Non-pigmented ciliary epithelial cell (primary cell): ENCODE measurements at regions not wholly inside any gene's neighbourhood (a gene's known extent, or its start where the extent isn't known, plus 50 kb on each side); places are given as distances from the start of the nearest gene placed in this dataset.
"Not testable (repeated sequence)": the region's sequence is repeated elsewhere in the genome, so short reads cannot be mapped to it uniquely, and the experiment has no call there.

Experiments used
- DNase-seq: peaks from one replicate; pipeline ENCODE4 v3.0.0-alpha.2; 2010; ENCODE audit warnings: low read depth

DNA sequence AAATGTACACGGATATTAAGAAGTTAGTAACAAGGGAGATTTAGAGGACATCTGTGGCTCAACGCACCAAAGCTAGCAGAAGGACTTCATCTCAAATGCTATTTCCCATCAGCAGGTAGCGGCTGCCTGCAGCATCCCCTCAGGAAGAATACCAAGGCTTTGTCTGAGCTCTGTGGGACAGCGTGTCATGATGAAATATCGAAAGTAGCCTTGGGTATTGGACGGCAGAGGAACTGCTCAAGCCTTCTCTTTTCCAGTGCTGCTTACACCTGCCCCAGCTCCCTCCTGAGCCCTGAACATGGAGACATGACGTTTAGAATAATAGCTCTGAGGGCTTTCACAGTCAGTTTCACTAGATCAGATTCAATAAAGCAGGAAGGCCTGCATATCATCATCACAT, 241.6 kb downstream of the SUCLG1 start:
- no peak for DNase-seq

DNA sequence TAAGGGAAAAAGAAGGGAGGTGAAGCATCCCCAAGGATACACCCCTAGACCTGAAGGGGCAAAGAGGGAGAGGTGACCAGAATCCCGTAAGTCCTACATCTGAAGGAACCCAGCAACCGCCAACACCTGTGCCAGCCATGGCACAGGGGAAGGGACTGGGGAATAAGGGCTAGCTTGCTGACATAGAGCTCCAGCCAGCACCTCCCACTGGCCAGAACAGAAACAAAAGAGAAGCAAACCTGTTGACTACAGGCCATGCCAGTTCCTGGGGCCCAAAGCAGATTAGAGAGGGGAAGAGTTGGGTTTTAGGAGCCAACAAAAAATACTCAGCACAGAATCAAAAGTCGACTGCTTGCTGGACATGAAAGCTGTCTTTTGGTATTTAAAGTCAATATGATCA, 244.6 kb downstream of the SUCLG1 start:
- DNase-seq = no peak

DNA sequence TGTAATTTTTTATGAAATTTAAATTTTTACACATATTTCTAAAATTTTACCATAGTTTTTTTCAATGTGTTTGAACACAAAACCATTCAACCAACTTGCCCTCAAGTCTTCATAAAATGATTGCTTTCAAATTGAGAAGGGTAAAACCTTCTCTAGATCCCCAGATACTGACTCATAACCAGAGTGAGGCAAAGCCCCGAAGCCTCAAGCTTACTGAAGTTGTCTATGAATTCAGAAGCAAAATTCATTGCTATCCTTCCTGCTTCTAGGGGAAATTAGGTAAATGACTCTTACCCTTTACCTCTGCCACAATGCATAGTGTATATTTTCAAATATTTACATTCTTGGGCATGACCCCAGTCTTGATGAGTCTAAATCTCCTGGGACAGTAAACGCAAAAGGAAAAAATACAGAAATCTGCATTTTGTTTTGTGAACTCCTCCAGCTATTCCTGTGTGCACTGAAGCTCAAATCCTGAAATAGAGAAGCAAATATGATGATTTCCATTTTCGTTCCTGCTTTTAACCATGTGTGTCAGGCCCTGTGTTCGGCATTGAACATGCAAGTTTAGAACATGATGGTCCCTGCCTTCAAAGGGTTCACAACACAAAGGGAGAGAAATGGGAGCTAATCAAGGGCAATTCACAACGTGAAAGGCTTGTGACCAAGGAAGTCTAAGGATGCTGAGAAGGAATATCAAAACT, 246.3 kb downstream of the SUCLG1 start:
- no peak for DNase-seq

DNA sequence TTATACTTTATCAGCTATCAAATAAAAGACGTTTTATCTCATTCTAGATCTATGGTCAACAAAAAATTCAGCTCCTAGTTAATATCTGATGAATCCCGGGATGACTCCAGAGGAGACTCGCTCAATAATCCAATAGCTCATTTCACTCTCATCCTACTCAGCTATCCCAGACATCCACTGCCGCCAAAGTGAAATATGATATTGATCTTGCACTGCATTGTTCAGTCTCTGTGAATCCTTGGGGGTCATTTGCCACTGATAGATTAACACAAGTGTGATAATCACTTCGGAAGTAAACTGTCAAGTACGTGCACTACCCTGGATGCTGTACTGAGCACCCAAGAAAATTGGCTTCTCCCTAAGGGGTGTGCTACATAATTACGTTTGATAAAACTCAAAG, 249.1 kb downstream of the SUCLG1 start:
- no peak for DNase-seq

DNA sequence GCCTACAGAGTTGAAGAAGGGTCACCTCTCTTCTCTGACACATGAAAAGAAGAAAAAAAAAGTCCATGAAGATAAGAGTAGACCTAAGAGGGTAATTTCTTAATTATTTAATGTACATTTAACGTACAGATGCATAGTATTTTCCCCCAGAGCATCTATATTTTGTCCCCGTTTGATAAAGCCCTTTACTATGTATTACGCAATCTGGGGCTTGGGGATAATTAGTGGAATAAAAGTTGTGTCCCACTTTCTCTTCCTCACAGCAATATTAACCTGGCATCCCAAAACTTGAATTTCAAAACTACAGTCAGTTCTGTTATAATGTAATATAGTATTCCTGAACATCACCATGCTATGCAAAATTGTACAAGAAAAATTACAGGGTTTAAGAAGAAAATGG, 254.1 kb downstream of the SUCLG1 start:
- DNase-seq = no peak

DNA sequence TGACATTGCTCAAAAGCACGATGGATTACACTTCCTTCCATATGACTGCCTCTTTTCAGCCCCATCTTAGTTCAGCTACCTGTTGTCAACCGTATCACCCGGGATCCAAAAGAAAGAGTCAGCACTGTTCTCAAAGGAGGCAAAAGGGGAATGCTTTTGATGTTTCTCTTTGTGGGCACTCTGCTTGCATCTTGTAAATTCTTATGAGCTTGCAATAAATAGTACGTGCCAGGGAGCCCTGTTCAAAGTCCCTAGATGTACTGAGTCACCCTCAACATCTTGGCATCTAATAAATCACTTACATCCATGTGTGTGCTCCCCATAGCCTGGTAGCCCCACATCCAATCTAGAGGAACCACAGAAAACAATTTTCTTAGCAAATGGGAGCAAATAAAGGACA, 256.9 kb downstream of the SUCLG1 start:
- no peak for DNase-seq

DNA sequence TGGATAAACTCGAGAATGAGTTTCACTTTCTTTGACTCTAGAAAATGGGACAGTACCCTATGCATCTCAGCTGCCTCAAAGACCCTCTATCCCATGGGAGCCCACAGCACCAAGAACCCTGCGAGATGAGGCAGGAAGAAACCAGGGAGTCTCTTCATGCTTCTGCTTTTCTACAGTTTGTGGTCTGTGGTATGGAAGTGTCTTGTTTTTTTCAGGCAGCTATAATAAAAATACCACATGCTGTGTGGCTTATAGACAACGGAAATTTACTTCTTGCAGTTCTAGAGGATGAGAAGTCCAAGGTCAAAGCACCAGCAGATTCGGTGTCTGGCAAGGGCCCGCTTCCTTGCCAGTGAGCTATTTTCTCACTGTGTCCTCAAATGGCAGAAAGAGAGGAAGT, 257.9 kb downstream of the SUCLG1 start:
- DNase-seq = no peak

DNA sequence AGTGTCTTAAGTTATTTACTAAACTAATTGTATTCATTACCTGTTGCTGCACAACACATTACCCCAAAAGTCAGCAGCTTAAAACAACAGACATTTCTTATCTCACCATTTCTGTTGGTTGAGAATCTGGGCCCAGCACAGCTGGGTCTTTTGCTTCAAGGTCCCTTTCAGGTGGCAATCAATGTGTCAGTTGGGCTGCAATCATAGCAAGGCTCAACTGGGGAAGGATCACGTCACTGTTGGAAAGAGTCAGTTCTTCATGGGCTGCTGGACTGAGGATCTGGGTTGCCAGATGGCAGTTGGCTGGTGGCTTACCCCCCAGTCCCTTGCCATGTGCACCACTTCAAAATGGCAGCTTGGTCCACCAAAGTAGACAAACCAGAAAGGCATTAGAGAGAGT, 261.2 kb downstream of the SUCLG1 start:
- DNase-seq = no peak

DNA sequence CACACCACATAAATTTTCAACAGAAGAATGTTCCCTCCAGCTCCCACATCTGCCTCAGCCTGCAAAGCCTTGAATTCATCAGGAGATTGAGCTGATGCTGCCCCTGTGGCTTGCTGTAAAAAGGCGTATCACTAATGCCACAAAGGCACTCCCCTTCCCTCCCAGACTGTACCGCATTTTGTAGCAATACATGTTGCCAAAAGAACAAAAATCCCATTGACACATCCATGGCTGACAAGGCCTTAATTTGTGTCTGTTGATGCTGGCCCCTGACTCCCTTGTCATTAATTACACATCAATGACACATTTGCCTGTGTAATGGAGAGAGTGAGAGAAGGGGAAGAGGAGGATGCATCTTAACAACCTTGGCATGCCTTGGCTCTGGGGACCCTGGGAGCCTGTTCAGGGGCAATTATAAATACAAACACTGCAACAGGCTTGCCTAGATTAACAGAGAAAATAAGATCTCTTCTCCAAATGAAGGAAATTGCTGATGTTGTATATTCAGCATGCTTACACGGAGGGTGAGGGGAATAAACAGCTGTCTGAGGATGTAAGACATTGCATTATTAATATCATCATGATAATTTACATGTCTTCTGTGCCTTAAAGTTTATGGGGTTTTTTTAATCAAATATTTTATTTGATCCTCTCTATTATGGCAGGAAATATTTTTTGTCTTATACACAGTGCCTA, 264.0 kb downstream of the SUCLG1 start:
- DNase-seq = no peak

DNA sequence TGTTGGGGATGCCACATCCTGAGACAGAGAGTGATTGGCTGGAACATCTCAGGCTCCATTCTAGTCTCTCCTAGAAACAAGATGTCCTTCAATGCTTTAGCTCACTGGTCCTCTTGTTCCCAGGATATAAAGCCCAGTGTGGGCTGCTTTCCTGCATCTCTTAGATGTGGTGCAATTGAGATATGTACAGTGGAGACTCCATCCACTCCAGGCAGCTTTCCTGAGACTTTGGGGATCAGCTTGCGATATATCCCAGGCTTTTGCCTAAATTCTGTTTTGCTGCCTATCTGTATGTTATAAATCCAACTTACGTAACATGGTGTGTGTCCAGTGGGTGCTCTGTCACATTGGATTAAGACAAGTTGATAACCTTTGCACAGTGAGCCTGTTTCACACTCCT, 264.9 kb downstream of the SUCLG1 start:
- DNase-seq = no peak

DNA sequence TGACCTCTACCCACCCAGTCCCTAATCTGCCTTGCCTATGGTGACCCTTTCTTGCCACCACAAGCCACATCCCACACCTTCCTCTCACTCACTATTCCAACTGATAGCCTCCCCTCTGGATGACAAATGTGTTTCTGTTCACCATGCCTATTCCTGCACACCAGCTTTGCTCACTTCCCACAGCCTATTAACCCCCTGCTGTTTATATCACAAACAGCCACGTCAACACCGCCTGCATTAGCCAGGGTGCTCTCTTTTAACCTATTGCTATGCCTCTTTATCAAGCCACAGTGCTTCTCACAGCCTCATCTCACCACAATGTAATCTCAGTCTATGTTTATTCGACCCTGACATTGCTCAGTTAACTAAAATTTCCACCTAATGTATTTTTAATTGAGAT, 271.8 kb downstream of the SUCLG1 start:
- no peak for DNase-seq

DNA sequence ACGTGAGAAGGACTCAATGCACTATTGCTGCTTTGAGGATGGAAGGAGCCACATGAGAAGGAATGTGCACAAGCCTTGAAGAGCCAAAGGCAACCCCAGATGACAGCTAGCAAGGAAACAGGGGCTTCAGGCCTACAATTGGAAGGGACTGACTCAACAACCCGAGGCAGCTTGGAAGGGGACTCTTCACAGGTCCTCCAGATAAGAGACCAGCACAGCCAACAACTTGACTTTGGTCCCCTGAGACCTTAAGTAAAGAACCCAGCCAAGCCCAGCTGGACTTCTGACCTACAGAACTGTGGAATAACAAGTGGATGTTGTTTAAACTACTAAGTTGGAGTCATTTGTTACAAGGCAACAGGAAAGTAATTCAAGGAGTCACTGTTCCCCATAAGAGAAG, 277.2 kb downstream of the SUCLG1 start:
- DNase-seq = no peak

DNA sequence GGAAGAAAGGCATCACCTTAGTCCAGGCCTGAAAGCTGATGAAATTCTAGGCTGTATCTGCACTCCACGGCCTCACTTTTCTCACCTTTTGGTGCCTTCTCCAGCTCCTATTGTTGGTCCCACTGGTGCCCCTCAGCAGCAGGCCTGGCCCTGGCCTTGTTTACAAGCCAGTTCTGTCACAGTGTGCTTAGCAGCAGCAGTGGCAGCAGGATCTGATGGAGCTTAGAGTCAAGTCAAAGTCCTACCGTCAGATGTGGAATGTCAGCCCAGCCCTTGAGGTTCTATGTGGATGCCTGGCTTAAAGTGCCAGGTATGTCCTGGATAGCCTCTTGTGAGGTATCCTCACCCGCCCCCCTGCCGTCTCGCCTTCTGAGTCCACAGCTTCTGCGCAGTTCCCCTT, 281.3 kb downstream of the SUCLG1 start:
- no peak for DNase-seq

DNA sequence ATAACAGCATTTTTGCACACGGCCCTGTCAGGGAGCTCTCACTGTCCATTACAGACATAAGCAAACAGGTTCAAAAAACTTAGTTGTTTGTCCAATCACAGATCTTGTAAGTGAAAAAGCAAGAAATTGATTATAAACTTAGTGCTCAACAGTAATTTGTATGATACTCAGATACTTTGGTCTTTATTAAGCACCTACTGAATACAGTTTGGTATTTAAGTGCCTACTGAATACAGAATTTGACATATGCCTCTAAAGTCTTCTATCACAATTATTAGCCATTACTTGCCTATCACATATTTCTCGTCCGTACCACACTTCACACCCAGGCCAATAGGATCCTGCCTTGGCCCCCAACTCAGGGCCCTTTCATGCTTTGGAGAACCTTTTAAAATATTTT, 283.1 kb downstream of the SUCLG1 start:
- no peak for DNase-seq

DNA sequence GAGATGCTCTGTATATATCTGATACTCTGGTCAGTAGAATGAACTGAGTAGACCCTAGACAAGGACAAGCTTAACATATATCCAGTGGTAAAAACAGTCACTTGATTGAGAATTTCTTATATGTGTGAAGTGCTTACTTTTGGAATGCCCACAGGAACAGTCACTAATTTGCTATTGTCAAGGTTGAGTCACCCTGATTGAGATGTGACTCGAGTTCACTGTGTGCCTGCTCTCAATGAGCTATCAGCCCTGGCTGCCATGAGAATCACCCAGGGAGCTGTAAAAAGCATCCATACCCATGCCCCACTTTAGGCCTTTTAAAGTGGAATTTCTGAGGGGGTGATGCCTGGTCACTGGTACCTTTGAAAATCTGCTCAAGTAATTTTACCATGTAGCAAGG, 283.7 kb downstream of the SUCLG1 start:
- DNase-seq = no peak

DNA sequence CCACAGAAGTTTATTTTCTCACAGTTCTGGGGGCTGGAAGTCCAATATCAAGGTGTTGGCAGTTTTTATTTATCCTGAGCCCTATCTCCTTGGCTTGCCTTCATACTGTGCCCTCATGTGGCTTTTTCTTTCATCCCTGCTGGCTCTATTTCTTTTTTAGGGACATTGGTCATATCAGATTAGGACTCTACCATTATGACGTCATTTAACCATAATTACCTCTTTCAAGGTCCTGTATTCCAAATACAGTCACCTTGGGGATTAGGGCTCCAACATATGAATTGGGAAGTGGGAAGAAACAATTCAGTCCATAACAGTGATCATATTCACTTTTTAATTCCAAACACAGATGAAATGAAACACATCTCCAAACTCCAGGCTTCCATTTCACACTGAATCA, 286.0 kb downstream of the SUCLG1 start:
- DNase-seq = no peak

DNA sequence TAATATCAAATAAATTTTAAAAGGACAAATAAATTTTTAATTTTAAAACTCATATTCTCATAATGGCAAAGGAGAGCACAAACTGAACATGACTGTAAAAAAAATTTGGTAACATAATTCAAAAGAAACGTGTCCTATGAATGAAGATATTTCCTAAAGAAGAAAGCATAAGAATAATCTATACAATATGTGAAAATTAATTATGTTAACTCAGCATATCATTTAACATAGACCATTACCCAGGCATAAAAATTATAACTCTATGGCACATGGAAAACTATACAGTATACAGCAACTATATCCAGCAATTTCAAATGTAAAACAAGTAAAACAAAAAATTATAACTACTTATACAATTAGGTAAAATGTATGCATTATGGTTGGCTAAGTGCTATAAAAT, 288.1 kb downstream of the SUCLG1 start:
- DNase-seq = no peak

DNA sequence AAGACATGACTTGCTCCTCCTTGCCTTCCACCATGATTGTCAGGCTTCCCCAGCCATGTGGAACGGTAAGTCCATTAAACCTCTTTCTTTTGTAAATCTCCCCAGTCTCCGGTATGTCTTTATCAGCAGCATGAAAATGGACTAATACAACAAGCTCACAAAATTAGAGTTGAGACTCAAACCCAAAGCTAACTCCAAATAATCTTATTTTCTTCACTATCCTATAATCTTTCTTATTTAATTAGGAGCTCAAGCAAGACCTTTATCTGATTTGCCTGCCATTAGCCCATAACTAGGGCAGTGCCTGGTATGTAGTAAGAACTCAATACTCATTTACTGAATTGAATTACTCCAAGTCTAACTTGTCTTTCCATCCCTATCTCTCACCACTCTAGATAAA, 289.2 kb downstream of the SUCLG1 start:
- no peak for DNase-seq

DNA sequence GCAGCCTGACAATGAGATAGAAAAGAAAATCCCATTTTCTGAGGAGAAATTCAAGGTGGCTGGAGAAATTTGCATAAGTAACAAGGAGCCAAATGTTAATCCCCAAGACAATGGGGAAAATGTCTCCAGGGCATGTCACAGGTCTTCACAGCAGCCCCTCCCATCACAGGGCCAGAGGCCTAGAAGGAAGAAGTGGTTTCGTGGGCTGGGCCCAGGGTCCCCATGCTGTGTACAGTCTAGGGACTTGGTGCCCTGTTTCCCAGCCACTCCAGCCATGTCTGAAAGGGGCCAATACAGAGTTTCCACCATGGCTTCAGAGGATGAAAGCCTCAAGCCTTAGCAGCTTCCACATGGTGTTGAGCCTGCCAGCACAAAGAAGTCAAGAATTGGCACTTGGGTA, 290.5 kb downstream of the SUCLG1 start:
- not testable (repeated sequence) for DNase-seq

DNA sequence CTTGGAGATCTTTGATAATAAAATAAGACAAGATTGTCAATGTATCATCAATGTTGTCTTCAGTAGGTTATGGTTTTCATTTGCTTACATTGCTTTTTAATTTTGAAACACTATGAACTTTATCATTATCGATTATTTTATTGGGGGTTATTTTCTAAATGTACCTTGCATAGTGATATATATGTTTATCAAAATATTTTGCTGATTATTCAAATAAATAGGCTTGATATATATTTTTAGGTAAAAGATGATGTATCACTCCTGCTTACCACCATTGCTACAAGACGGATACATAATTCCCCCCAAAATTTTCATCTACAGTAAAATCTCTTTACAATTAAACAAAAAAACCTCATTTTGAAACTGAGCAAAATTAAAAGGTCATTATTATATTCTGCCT, 293.8 kb downstream of the SUCLG1 start:
- DNase-seq = no peak

DNA sequence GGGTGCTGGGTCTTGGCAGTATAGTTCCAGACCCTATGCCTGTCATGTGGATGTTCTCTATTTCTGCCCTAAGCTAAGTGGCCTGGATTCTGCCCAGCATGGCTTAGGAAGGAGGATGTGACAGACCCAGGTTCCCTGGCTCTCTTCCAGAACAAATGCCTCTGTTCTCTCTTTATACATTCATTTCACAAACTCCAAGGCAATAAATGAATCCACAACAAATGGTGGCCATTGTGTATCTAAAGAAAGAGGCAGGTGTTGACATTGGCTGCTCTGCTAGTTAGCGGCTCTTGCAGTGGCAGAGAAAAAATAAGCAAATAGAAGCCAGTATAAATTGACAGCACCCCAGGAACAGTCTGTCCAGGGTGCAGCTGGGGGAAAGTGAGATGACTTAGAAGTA, 298.6 kb downstream of the SUCLG1 start:
- DNase-seq = no peak

DNA sequence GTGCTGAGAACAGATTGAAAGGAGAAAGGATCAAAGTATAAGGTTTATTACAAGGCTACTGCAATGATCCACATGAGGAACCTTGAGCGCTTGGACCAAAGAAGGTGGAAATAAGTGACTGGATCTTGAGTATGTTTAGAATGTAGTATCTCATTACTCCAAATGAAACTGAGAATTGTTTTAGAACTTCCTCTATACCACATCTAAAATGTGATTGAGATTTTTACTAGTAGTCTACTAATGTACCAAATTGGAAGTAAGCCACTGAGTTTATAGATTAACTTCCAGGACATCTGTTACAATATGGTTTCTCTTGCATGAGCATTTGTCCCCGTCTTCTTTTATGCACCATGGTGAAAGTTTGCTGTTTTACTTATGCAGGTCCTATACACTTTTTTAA, 300.5 kb downstream of the SUCLG1 start:
- no peak for DNase-seq

DNA sequence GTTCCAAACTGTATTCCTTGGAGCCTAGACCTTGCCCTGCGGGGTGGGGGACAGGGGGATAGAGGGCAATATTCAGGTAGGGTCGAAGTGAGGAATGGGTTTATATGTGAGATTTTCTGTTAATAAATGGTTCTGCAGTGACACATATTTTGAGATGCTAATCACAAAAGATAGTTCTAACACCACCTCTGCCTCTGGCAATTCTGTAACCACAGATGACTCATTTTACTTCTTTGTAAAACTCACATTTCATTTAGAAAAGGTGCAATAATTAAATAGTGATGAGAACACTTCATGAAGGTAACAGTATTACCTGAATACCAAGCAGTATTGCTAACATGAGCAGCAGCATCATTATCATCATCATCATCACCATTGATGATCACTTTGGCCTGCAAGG, 306.6 kb downstream of the SUCLG1 start:
- no peak for DNase-seq

DNA sequence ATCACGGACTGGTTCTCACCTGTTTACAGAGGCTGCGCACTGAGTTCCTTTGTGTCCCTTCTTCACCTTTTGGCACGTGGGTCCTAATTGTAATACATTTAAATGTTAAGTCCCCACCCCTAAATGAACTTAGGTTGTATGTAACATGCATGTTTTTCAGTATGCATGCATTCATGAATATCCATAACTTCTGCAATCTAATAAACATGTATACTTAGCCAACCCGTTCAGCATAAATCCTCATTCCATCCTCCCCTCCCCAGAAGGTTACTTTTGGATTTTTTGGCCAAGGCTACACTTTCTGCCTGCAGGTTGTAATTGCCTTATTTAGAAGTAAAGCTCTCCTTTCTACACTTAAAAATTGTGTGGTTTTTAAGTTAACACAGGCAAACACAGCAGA, 314.7 kb downstream of the SUCLG1 start:
- no peak for DNase-seq
